Coronary artery (tissue), 2 donors: ENCODE measurements at regions not wholly inside any gene's neighbourhood (a gene's known extent, or its start where the extent isn't known, plus 50 kb on each side); places are given as distances from the start of the nearest gene placed in this dataset.

Experiments
- DNase-seq: peaks from one replicate; pipeline ENCODE4 v3.0.0-alpha.2; 2017; ENCODE audit warnings: low spot score
- H3K27ac ChIP-seq, 2 donors: fragments of 200-600 bp; sonication (generic); one replicate each; pipeline ENCODE4 v1.5.1; 2016 to 2019
- H3K4me3 ChIP-seq: fragments of 200-600 bp; sonication (generic); 2 replicates; pipeline ENCODE4 v1.5.1; 2016; ENCODE audit warnings: mild to moderate bottlenecking, moderate library complexity
- TF ChIP-seq, protein P1 (sequence below): fragments of 200-600 bp; sonication (generic); IDR thresholded peaks from one replicate; pipeline ENCODE4 v1.5.1; 2019; ENCODE audit warnings: antibody characterized with exemption

GRCh38 chr2:118769707-118770400, 77.6 kb downstream of the EN1 start:
- Histone ChIP-seq H3K27ac (no peak overlapping the region), H3K4me3 (no peak overlapping the region)
- DNase-seq, result no peak
- TF ChIP-seq, protein P1, sequence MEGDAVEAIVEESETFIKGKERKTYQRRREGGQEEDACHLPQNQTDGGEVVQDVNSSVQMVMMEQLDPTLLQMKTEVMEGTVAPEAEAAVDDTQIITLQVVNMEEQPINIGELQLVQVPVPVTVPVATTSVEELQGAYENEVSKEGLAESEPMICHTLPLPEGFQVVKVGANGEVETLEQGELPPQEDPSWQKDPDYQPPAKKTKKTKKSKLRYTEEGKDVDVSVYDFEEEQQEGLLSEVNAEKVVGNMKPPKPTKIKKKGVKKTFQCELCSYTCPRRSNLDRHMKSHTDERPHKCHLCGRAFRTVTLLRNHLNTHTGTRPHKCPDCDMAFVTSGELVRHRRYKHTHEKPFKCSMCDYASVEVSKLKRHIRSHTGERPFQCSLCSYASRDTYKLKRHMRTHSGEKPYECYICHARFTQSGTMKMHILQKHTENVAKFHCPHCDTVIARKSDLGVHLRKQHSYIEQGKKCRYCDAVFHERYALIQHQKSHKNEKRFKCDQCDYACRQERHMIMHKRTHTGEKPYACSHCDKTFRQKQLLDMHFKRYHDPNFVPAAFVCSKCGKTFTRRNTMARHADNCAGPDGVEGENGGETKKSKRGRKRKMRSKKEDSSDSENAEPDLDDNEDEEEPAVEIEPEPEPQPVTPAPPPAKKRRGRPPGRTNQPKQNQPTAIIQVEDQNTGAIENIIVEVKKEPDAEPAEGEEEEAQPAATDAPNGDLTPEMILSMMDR, result no peak

GRCh38 chr2:118766871-118767270, 80.6 kb downstream of the EN1 start:
- TF ChIP-seq, protein P1, result no peak
- DNase-seq, result no peak

GRCh38 chr2:118764855-118765254, 82.6 kb downstream of the EN1 start:
- H3K27ac ChIP-seq, result no peak overlapping the region
- no peak for DNase-seq
- H3K4me3 ChIP-seq, result no peak overlapping the region
- TF ChIP-seq, protein P1, result no peak

More at GRCh38 chr2:118766871-118767270, 80.6 kb downstream of the EN1 start:
- Histone ChIP-seq H3K4me3 (no peak overlapping the region), H3K27ac (no peak overlapping the region)

DNA sequence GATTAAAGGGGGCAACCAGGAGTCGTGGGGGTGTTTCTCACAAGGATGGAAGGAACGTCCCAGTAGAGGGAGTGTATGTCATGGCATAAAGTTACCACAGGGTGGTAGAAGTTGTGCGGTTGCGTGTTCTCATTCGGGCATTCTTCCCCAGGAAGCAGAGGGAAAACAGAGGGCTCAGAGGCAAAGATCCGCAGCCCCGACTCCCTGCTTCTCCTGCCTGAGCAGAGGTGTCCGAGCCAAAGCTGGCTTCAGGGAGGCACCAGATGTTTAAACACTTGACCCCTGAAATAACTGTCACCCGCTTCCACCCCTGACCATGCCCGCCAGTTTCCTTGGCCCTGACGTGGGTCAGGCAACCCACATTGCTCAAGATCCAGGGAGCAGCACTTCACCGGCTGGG, 83.7 kb downstream of the EN1 start:
- Histone ChIP-seq H3K4me3 (no peak overlapping the region), H3K27ac (no peak overlapping the region)
- TF ChIP-seq, protein P1, result no peak
- no peak for DNase-seq

DNA sequence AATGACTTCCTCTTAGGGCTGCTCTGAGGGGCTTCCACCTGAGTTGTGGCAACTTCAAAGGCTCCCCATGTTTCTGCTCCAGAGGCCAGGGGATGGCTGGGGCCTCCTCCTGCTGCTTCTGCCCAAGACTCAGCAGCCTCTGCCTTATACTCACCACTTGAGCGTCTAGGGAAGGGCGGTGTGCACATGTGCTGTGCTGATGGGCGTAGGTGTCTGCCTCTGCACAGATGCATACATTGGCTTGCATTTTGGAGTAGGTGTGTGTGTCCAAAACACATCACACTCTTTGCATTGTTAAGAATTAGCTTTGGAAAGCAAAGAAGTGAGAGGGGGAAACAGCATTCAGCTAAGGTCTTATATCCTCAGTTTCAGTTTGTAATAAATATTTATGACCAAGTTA, 85.2 kb downstream of the EN1 start:
- H3K27ac ChIP-seq, result no peak overlapping the region
- TF ChIP-seq, protein P1, result no peak
- DNase-seq, result no peak
- no peak overlapping the region for H3K4me3 ChIP-seq

GRCh38 chr2:118761771-118762170, 85.7 kb downstream of the EN1 start:
- TF ChIP-seq, protein P1, result no peak
- DNase-seq, result no peak
- H3K27ac ChIP-seq, result no peak overlapping the region
- H3K4me3 ChIP-seq, result no peak overlapping the region

DNA sequence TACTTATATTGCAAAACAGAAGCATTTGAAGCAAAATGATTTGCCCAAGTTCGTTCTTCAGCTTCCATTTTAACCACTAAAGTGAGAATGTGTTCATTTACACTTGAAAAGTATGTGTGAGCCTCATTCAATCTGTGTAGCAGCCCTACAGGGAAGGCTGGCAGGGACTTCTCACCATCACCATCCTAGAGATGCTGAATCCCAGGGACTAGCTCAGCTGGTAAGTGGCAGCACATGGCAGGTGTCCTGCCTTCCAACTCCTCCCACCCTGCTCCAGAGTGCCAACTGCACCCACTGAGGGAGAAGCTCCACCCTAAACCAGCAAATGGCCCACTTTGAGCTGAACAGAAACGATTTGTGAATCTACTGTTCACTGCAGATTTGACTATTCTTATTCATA, 91.5 kb downstream of the EN1 start:
- TF ChIP-seq, protein P1, result no peak
- Histone ChIP-seq H3K4me3 (no peak overlapping the region), H3K27ac (no peak overlapping the region)
- DNase-seq, result no peak
